ENCODE measurements at regions not wholly inside any gene's neighbourhood (a gene's known extent, or its start where the extent isn't known, plus 50 kb on each side); places are given as distances from the start of the nearest gene placed in this dataset.
A peak's percentile ranks its signal among the peaks of the same experiment; 100 is the strongest.
"Not testable (repeated sequence)": the region's sequence is repeated elsewhere in the genome, so short reads cannot be mapped to it uniquely, and the experiment has no call there.

GRCh38 chr1:234864116-234864515 lies 254.1 kb upstream of the IRF2BP2 start:
- DNase-seq (ENCODE audit: low spot score): no peak

- DNase-seq (ENCODE audit: low spot score): no peak
These were observed 253.6 kb upstream of the IRF2BP2 start for GRCh38 chr1:234863551-234863971.

GRCh38 chr1:234862944-234863515 lies 253.1 kb upstream of the IRF2BP2 start:
- DNase-seq (ENCODE audit: low spot score): peak; percentile 72

- no peak for DNase-seq (ENCODE audit: low spot score)
These were observed 252.5 kb upstream of the IRF2BP2 start for GRCh38 chr1:234862360-234862943.

GRCh38 chr1:234861761-234862160 lies 251.8 kb upstream of the IRF2BP2 start:
- DNase-seq (ENCODE audit: low spot score): no peak

- DNase-seq (ENCODE audit: low spot score): no peak
These were observed 251.1 kb upstream of the IRF2BP2 start for GRCh38 chr1:234861024-234861620.

- no peak for DNase-seq (ENCODE audit: low spot score)
These were observed 248.7 kb upstream of the IRF2BP2 start for GRCh38 chr1:234858722-234859121.

GRCh38 chr1:234856845-234857245 lies 246.9 kb upstream of the IRF2BP2 start:
- DNase-seq (ENCODE audit: low spot score): no peak

GRCh38 chr1:234855851-234856250 lies 245.9 kb upstream of the IRF2BP2 start:
- no peak for DNase-seq (ENCODE audit: low spot score)

- DNase-seq (ENCODE audit: low spot score): no peak
These were observed 244.7 kb upstream of the IRF2BP2 start for GRCh38 chr1:234854645-234855039.

- no peak for DNase-seq (ENCODE audit: low spot score)
These were observed 244.1 kb upstream of the IRF2BP2 start for GRCh38 chr1:234853906-234854644.

- DNase-seq (ENCODE audit: low spot score): no peak
These were observed 242.7 kb upstream of the IRF2BP2 start for GRCh38 chr1:234852659-234853058.

GRCh38 chr1:234851450-234852438 lies 241.8 kb upstream of the IRF2BP2 start:
- no peak for DNase-seq (ENCODE audit: low spot score)

GRCh38 chr1:234849832-234850231 lies 239.9 kb upstream of the IRF2BP2 start:
- DNase-seq (ENCODE audit: low spot score): no peak

GRCh38 chr1:234848972-234849649 lies 239.1 kb upstream of the IRF2BP2 start:
- DNase-seq (ENCODE audit: low spot score): no peak

- DNase-seq (ENCODE audit: low spot score): not testable (repeated sequence)
These were observed 236.8 kb upstream of the IRF2BP2 start for GRCh38 chr1:234846813-234847212.

- DNase-seq (ENCODE audit: low spot score): no peak
These were observed 235.9 kb upstream of the IRF2BP2 start for GRCh38 chr1:234845836-234846235.

GRCh38 chr1:234845097-234845660 lies 235.2 kb upstream of the IRF2BP2 start:
- DNase-seq (ENCODE audit: low spot score): no peak

GRCh38 chr1:234844479-234845031 lies 234.6 kb upstream of the IRF2BP2 start:
- no peak for DNase-seq (ENCODE audit: low spot score)

GRCh38 chr1:234843946-234844345 lies 234.0 kb upstream of the IRF2BP2 start:
- DNase-seq (ENCODE audit: low spot score): no peak

Data from SW480 (cell line).